Chondrocyte (in vitro differentiated cells): ENCODE measurements at regions not wholly inside any gene's neighbourhood (a gene's known extent, or its start where the extent isn't known, plus 50 kb on each side); places are given as distances from the start of the nearest gene placed in this dataset.

Source experiments
- DNase-seq: peaks from one replicate; pipeline ENCODE4 v3.0.0; 2021; ENCODE audit warnings: mixed read lengths, low spot score
- H3K27ac Mint-ChIP-seq: one replicate; pipeline ENCODE4 v1.8.0; 2021; ENCODE audit warnings: mild to moderate bottlenecking, moderate library complexity, mixed read lengths; ENCODE audit not compliant: unreplicated experiment
- H3K27me3 Mint-ChIP-seq: 2 replicates; pipeline ENCODE4 v1.8.0; 2021; ENCODE audit warnings: low read depth, mixed read lengths
- H3K36me3 Mint-ChIP-seq: 2 replicates; pipeline ENCODE4 v1.8.0; 2021; ENCODE audit warnings: low read depth, mixed read lengths
- H3K4me1 Mint-ChIP-seq: 2 replicates; pipeline ENCODE4 v1.8.0; 2021; ENCODE audit warnings: low read depth, mild to moderate bottlenecking, mixed read lengths
- H3K4me3 Mint-ChIP-seq: one replicate; pipeline ENCODE4 v1.8.0; 2021; ENCODE audit warnings: mild to moderate bottlenecking, moderate library complexity, mixed read lengths; ENCODE audit not compliant: unreplicated experiment
- H3K9me3 Mint-ChIP-seq: 2 replicates; pipeline ENCODE4 v1.8.0; 2021; ENCODE audit warnings: low read depth, mixed read lengths
- TF ChIP-seq, protein P1 (sequence below): fragments of 200-600 bp; sonication (generic); IDR thresholded peaks from 2 replicates; pipeline ENCODE4 v1.5.0; 2021; ENCODE audit warnings: antibody characterized with exemption, mild to moderate bottlenecking, moderate library complexity

DNA sequence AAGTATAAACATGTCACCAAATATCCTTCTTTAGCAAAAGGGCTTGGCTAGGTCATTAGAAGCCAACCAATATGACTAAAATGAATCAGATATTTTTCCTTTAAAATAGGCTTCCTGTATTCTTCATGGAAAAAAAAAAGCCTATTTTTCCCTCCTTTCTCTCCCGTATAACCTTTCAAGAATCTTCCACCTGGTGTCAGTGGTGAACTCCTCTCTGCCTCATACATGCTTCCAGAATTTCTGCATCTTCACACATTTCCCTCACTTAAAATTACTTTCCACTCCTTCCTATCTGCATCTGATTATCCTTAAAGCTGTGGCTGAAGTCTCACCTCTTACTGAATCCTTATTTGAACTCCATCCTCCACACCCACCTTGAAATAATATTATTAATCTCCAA is 116.9 kb upstream of the FANCL start:
- no peak for DNase-seq
- Mint-ChIP-seq H3K27ac (no peak overlapping the region), H3K4me3 (no peak overlapping the region), H3K36me3 (no peaks in the 10 kb centered on the region), H3K27me3 (peaks cover 23% of the 10 kb centered on the region), H3K4me1 (no peaks in the 10 kb centered on the region), H3K9me3 (no peaks in the 10 kb centered on the region)
- TF ChIP-seq, protein P1, sequence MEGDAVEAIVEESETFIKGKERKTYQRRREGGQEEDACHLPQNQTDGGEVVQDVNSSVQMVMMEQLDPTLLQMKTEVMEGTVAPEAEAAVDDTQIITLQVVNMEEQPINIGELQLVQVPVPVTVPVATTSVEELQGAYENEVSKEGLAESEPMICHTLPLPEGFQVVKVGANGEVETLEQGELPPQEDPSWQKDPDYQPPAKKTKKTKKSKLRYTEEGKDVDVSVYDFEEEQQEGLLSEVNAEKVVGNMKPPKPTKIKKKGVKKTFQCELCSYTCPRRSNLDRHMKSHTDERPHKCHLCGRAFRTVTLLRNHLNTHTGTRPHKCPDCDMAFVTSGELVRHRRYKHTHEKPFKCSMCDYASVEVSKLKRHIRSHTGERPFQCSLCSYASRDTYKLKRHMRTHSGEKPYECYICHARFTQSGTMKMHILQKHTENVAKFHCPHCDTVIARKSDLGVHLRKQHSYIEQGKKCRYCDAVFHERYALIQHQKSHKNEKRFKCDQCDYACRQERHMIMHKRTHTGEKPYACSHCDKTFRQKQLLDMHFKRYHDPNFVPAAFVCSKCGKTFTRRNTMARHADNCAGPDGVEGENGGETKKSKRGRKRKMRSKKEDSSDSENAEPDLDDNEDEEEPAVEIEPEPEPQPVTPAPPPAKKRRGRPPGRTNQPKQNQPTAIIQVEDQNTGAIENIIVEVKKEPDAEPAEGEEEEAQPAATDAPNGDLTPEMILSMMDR, result no peak

DNA sequence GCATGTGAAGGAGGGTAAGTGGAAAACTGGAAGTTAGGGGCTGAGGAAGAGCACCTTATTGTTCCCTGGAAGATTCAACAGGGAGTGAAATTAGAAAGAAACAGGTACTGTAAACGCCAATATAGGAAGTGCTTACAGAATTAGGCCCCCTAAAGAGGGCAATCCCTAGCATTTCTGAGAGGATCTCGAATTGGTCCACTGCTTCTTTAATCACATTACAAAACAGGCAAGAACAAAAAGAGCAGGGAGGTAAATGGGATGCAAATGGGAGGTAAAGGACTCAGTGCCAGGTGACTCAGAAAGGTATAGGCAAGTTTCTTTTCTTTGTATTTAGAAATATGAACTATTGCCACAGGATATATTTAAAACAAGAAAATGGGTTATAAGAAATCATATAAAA is 116.4 kb upstream of the FANCL start:
- no peak overlapping the region for H3K4me3 Mint-ChIP-seq
- no peaks in the 10 kb centered on the region for H3K4me1 Mint-ChIP-seq

DNA sequence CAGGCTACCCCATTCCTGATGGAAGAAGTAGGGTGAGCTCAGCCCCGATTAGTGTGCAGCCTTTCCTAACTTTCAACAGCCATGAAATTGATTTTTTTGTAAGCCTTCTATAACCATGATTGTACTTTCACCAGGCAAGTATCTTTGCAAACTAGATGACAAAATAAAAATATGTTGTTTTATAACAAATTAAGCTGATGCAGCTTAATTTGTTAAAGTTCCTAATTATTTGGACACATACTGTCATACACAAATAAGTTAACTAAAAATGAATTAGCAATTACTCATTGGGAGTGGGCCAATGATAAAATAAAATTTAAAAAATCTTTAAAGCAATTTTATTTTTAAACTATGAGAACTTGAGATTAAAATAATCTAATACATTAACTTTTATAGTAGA is 113.1 kb upstream of the FANCL start:
- Mint-ChIP-seq H3K27ac (no peak overlapping the region), H3K9me3 (no peaks in the 10 kb centered on the region)
- DNase-seq, result no peak

More for the DNA sequence above, 116.4 kb upstream of the FANCL start:
- Mint-ChIP-seq H3K36me3 (no peaks in the 10 kb centered on the region), H3K27ac (no peak overlapping the region), H3K27me3 (peaks cover 23% of the 10 kb centered on the region), H3K9me3 (no peaks in the 10 kb centered on the region)
- no peak for DNase-seq
- TF ChIP-seq, protein P1, result no peak

DNA sequence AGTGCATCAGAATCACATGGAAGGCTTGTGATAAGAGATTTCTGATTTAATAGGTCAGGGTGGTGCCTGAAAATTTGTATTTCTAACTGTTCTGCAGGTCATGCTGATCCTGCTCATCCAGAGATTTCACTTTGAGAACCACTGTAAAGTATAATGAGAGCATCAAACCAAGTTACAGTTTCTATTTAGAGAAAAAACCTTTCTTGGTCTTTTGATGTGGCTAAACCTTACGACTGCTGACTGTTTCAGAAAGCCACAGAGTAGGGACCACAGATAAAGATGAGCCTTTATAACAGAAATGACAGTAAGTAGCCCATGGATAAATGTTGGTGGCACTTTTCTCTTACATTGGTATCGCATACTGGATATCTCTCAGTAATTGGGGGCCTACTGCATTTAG is 109.4 kb upstream of the FANCL start:
- no peaks in the 10 kb centered on the region for H3K36me3 Mint-ChIP-seq
- TF ChIP-seq, protein P1, result no peak
- peaks cover 21% of the 10 kb centered on the region for H3K27me3 Mint-ChIP-seq
- DNase-seq, result no peak
- peaks cover 6% of the 10 kb centered on the region for H3K9me3 Mint-ChIP-seq
- no peaks in the 10 kb centered on the region for H3K4me1 Mint-ChIP-seq
- no peak overlapping the region for H3K27ac Mint-ChIP-seq
- no peak overlapping the region for H3K4me3 Mint-ChIP-seq

More for the DNA sequence above, 113.1 kb upstream of the FANCL start:
- peaks cover 22% of the 10 kb centered on the region for H3K27me3 Mint-ChIP-seq
- no peaks in the 10 kb centered on the region for H3K4me1 Mint-ChIP-seq
- H3K4me3 Mint-ChIP-seq, result no peak overlapping the region
- TF ChIP-seq, protein P1, result no peak
- H3K36me3 Mint-ChIP-seq, result no peaks in the 10 kb centered on the region

DNA sequence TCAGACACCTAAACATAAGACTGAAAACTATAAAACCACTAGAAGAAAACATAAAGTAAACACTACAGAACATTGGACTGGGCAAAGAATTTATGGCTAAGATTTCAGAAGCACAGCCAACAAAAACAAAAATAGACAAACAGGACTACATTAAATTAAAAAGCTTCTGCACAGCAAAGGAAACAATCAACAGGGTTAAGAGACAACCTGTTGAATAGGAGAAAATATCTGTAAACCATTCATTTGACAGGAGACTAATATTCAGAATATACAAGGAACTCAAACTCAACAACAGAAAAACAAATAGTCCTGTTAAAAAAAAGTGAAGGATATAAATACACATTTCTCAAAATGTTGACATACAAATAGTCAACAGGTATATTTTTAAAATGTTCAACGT is 106.7 kb upstream of the FANCL start:
- H3K9me3 Mint-ChIP-seq, result peaks cover 10% of the 10 kb centered on the region
- H3K27me3 Mint-ChIP-seq, result peaks cover 7% of the 10 kb centered on the region
- H3K4me3 Mint-ChIP-seq, result no peak overlapping the region

More for the DNA sequence above, 106.7 kb upstream of the FANCL start:
- no peak for DNase-seq
- H3K4me1 Mint-ChIP-seq, result no peaks in the 10 kb centered on the region
- TF ChIP-seq, protein P1, result no peak
- H3K27ac Mint-ChIP-seq, result no peak overlapping the region
- peaks cover under 1% of the 10 kb centered on the region for H3K36me3 Mint-ChIP-seq
